GM12891 (cell line): ENCODE measurements at regions not wholly inside any gene's neighbourhood (a gene's known extent, or its start where the extent isn't known, plus 50 kb on each side); places are given as distances from the start of the nearest gene placed in this dataset.

ENCODE experiments used
- DNase-seq: peaks from one replicate; pipeline ENCODE4 v3.0.0; 2011; ENCODE audit warnings: low spot score; ENCODE audit not compliant: insufficient read length
- FAIRE-seq: peaks from 2 replicates; lab custom pipeline; 2011; peaks lifted over from hg19 to GRCh38; lab: Jason Lieb, UNC
- PAX5 ChIP-seq: IDR thresholded peaks from 2 replicates; pipeline ENCODE4 v1.6.1; 2011; ENCODE audit warnings: low read length, moderate library complexity, mild to moderate bottlenecking; ENCODE audit not compliant: insufficient read depth, severe bottlenecking
- POLR2A ChIP-seq: IDR thresholded peaks from 2 replicates; pipeline ENCODE4 v1.6.1; 2011; ENCODE audit warnings: low read depth, low read length, control low read depth
- POLR2AphosphoS5 ChIP-seq: IDR thresholded peaks from 2 replicates; pipeline ENCODE4 v1.6.1; 2011; ENCODE audit warnings: low read depth, low read length, control low read depth
- POU2F2 ChIP-seq: IDR thresholded peaks from 2 replicates; pipeline ENCODE4 v1.6.1; 2011; ENCODE audit warnings: low read depth, mild to moderate bottlenecking, control low read depth, low read length, moderate library complexity
- SPI1 ChIP-seq: IDR thresholded peaks from 2 replicates; pipeline ENCODE4 v1.6.1; 2011; ENCODE audit warnings: low read depth, low read length, control low read depth
- TAF1 ChIP-seq: IDR thresholded peaks from 2 replicates; pipeline ENCODE4 v1.6.1; 2011; ENCODE audit warnings: low read depth, low read length, control low read depth

GRCh38 chr5:114152656-114153360 lies 209.1 kb upstream of the KCNN2 start:
- DNase-seq (no peak), FAIRE-seq (no peak)
- no peak for TF ChIP-seq POLR2AphosphoS5
- no peak for TF ChIP-seq POU2F2
- TF ChIP-seq POLR2A = no peak
- no peak for TF ChIP-seq PAX5
- no peak for TF ChIP-seq SPI1
- no peak for TF ChIP-seq TAF1

GRCh38 chr5:114153392-114153791 lies 208.5 kb upstream of the KCNN2 start:
- FAIRE-seq = no peak
- DNase-seq = no peak
- TF ChIP-seq POLR2A (no peak), POU2F2 (no peak), POLR2AphosphoS5 (no peak), TAF1 (no peak), SPI1 (no peak), PAX5 (no peak)

GRCh38 chr5:114153833-114154232 lies 208.0 kb upstream of the KCNN2 start:
- DNase-seq (no peak), FAIRE-seq (no peak)
- TF ChIP-seq PAX5 (no peak), POU2F2 (no peak), POLR2AphosphoS5 (no peak), TAF1 (no peak), SPI1 (no peak), POLR2A (no peak)

- TF ChIP-seq SPI1 (no peak), PAX5 (no peak), TAF1 (no peak), POU2F2 (no peak), POLR2A (no peak), POLR2AphosphoS5 (no peak)
- no peak for DNase-seq
- FAIRE-seq = no peak
These were observed 195.8 kb upstream of the KCNN2 start for GRCh38 chr5:114166081-114166480.

- no peak for FAIRE-seq
- TF ChIP-seq POU2F2 (no peak), TAF1 (no peak), PAX5 (no peak), POLR2AphosphoS5 (no peak), SPI1 (no peak), POLR2A (no peak)
- DNase-seq = no peak
These were observed 187.7 kb upstream of the KCNN2 start for GRCh38 chr5:114174131-114174530.

- DNase-seq = no peak
- no peak for TF ChIP-seq TAF1
- TF ChIP-seq POLR2AphosphoS5 = no peak
- no peak for TF ChIP-seq POU2F2
- no peak for TF ChIP-seq SPI1
- FAIRE-seq = no peak
These were observed 187.0 kb upstream of the KCNN2 start for GRCh38 chr5:114174837-114175236.

GRCh38 chr5:114176356-114176755 lies 185.5 kb upstream of the KCNN2 start:
- DNase-seq (no peak), FAIRE-seq (no peak)
- no peak for TF ChIP-seq POLR2AphosphoS5
- TF ChIP-seq TAF1 = no peak
- TF ChIP-seq POU2F2 = no peak
- no peak for TF ChIP-seq SPI1
- no peak for TF ChIP-seq PAX5
- no peak for TF ChIP-seq POLR2A

- FAIRE-seq = no peak
- DNase-seq = no peak
- TF ChIP-seq SPI1 (no peak), POLR2A (no peak), POU2F2 (no peak), TAF1 (no peak), PAX5 (no peak), POLR2AphosphoS5 (no peak)
These were observed 182.7 kb upstream of the KCNN2 start for GRCh38 chr5:114179134-114179533.

- DNase-seq = no peak
- no peak for TF ChIP-seq TAF1
- TF ChIP-seq POLR2AphosphoS5 = no peak
- no peak for TF ChIP-seq PAX5
- TF ChIP-seq POU2F2 = no peak
- TF ChIP-seq SPI1 = no peak
- no peak for TF ChIP-seq POLR2A
- no peak for FAIRE-seq
These were observed 177.9 kb upstream of the KCNN2 start for GRCh38 chr5:114184006-114184405.

- DNase-seq (no peak), FAIRE-seq (no peak)
- TF ChIP-seq PAX5 = no peak
- TF ChIP-seq SPI1 = no peak
- no peak for TF ChIP-seq POU2F2
- TF ChIP-seq POLR2AphosphoS5 = no peak
- no peak for TF ChIP-seq TAF1
- no peak for TF ChIP-seq POLR2A
These were observed 176.6 kb upstream of the KCNN2 start for GRCh38 chr5:114185274-114185673.
